GM19240 (cell line): ENCODE measurements at regions not wholly inside any gene's neighbourhood (a gene's known extent, or its start where the extent isn't known, plus 50 kb on each side); places are given as distances from the start of the nearest gene placed in this dataset.

Experiments
- DNase-seq: peaks from one replicate; pipeline ENCODE4 v3.0.0; 2011; ENCODE audit warnings: low spot score; ENCODE audit not compliant: insufficient read length

DNA sequence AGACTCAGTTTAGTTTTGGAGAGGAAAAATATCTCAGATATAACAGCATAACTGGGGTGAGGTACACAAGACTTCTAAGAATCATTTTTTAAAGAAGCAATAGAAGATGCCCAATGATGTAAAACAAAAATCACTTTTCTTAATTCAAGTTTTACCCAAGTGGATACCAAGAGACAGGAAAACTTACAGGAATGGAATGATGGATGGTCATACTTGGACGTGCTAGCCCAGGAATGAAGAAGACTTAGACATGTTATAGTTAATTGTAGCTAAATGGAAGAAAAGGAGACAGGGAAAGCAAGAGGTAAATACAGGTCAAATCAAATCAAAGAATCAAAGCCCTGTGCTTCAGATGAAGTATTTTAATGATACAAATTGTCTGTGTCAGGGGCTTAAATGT lies 312.7 kb upstream of the KCNJ16 start:
- DNase-seq = no peak

DNA sequence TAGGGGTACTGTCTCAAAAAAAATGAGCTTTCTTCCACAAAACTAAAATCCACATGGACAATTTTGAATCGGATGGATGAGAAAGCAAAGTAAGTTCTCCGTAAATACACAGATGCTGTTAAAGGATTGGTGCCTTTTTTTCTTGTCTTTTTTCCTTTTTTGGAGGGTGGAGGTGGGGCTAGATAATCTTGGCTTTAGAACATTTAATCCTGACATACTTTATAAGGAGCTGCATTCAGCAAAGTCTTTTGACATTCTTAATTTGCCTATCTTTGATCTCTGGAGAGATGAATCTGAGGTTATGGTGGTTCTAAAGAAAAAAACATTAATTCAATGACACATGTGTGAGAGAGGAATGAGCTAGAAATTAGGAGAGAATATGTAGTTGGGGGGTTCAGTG lies 312.3 kb upstream of the KCNJ16 start:
- DNase-seq = no peak

GRCh38 chr17:69763503-69763902 lies 311.5 kb upstream of the KCNJ16 start:
- DNase-seq = no peak

GRCh38 chr17:69764146-69764545 lies 310.9 kb upstream of the KCNJ16 start:
- DNase-seq = no peak

DNA sequence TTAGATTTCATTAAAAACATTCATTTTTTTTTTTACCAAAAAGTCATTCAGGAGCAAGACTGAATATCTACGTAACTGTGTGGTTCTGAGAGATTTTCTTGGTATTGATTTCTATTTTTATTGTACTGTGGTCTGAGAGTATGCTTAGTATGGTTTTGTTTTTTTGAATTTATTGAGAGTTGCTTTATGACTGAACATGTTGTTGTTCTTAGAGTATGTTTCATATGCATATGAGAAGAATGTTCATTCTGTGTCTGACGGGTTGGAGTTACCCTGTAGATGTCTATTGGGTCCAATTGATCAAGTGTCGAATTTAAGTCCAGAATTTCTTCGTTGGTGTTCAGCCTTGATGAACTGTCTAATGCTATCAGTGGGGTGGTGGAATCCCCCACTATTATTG lies 306.0 kb upstream of the KCNJ16 start:
- DNase-seq = no peak

GRCh38 chr17:69773081-69773480 lies 301.9 kb upstream of the KCNJ16 start:
- no peak for DNase-seq

- DNase-seq = no peak
These were observed 295.4 kb upstream of the KCNJ16 start for GRCh38 chr17:69779378-69780214.

DNA sequence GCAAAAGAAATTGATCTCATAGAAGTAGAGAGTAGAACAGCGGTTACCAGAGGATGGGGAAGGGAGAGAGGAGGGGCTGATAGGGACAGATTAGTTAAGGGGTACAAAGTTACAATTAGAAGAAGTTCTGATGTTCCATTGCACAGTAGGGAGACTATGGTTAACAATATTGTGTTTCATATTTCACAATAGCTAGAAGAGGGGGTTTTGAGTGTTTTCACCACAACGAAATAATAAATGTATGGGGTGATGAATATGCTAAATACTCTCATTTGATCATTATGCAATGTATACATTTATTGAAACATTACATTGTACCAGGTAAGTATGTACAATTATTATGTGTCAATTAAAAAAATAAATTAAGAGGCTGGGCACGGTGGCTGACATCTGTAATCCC lies 291.2 kb upstream of the KCNJ16 start:
- no peak for DNase-seq

GRCh38 chr17:69788957-69789356 lies 286.1 kb upstream of the KCNJ16 start:
- DNase-seq = no peak

DNA sequence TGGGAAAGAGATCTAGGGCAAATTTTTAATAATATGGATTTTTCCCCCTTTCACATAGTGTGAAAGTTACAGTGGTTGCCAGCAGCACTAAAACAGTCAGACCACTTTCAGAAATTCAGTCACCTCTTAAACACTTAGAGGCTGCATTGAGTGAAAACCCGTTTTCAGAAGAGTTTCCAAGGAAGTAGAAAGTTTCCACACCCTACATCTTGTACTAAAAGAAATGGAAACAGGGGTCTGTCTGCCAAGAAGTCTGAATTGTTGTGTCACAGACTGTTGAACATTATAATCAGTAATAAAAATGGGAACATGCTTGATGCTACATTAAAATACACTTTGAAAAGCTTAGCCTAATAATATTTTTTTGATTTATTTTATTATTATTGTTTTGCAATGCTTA lies 278.9 kb upstream of the KCNJ16 start:
- no peak for DNase-seq

DNA sequence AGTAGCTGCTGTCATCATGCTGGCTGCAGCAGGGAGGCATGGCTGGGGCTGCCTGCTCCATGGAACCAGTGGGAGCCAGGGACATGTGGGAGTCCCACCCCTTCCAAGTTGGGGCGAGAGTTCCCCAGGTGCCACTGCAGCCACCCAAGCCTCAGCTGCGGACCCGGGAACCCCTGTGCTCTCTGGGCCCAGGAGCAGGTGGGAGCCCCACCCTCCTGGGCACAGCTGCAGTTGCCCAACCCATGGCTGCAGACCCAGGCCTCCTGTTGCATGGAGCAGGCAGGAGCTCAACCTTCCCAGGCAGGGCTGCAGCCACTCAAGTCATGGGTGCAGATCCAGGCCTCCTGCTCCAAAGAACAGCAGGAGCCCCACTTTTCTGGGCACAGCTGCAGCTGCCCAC lies 274.2 kb upstream of the KCNJ16 start:
- DNase-seq = no peak

- no peak for DNase-seq
These were observed 273.7 kb upstream of the KCNJ16 start for GRCh38 chr17:69801368-69801767.

DNA sequence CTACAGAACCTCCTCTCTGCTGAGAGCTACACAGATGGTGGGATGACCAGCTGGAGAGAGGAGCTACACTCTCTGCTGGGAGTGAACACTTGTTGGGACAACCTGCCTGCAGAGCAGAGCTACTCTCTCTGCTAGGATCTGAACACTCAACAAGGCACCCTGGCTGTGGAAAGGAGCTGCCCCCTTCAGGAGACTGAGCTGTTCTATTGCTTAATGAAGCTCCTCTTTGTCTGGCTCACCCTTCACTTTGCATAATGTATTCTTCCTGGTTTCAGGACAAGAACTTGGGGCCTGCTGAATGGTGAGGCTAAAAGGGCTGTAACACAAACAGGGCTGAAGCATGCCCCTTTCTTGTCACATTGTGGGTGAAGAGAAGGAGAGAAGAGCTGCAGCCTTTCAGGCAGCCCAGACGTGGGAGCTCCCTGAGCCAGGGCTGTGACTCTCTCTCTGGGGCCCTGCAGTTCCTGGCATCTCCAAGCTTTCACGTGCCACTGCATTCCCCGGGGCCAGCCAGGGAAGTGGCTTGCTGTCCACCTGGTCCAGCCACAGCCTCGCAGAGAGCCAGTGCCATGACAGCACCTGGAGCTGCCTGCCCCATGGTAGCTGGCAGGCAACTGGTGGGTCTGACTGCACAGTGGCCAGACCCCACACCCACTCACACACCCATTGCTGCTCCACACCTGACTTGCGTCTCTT lies 272.8 kb upstream of the KCNJ16 start:
- no peak for DNase-seq

DNA sequence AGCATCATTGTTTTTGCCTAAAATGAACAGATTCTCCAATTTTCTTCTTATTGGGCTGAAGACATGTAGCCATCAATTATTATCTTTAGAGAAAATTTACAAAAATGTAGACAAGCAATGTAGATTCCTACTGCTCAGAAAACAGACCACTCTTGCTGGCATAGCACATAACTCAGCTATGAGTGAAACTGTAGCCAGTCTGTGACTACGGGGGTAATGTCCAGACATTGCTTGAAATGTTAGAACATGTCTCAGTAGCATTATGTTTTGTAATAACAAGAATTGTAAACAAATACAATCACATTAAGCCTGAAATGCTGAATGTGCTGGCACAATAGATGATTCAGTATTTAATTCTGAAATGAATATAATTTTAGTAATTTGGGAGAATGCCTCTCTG lies 265.7 kb upstream of the KCNJ16 start:
- no peak for DNase-seq

DNA sequence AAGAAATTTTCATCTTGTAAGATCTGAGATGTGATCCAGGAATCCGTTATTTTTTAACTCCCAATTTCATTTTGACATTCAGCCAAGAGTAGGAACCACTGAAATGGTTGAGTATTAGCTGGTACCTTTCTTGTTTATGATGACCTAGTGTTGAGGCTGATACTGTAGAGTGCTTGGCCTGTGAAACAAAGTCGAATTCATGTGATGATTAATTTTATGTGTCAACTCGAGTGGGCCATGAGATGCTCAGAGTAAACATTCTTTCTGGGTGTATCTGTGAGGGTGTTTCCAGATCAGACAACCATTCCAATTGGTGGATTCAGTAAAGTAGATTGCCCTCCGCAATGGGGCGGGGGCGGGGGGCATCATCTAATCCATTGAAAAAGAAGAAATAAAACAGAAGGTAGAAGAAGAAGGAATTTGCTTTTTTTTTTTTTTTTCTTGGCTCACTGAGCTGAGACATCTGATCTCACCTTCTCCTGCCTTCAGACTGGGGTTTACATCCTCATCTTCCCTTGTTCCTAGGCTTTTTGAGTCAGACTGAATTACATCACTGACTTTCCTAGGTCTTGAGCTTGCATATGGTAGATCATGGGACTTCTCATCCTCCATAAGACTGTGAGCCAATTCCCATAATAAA lies 264.6 kb upstream of the KCNJ16 start:
- DNase-seq = no peak

GRCh38 chr17:69812240-69812837 lies 262.7 kb upstream of the KCNJ16 start:
- no peak for DNase-seq

GRCh38 chr17:69814031-69814430 lies 261.0 kb upstream of the KCNJ16 start:
- no peak for DNase-seq

- DNase-seq = no peak
These were observed 259.6 kb upstream of the KCNJ16 start for GRCh38 chr17:69815406-69815805.

DNA sequence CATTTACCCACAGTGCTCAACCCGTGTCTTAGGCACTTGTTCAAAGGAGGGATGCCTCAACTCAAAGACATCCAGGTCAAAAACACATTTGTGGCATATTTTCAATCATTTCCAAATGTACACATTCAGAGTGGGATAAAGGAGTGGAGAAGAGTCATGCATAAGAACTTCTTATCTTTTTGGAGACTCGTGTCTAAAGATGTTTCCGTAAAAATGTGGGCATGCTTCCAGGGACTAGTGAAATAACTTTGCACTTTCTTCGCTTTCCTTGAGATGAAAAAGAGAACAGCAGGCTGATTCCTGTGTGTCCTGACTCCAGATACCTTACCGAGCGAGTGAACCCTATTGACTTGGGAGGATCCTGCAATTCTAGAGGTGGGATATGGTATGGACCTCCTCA lies 256.6 kb upstream of the KCNJ16 start:
- DNase-seq = no peak

GRCh38 chr17:69819316-69820087 lies 255.5 kb upstream of the KCNJ16 start:
- no peak for DNase-seq

GRCh38 chr17:69820876-69821473 lies 254.1 kb upstream of the KCNJ16 start:
- DNase-seq = no peak
